ENCODE measurements at regions not wholly inside any gene's neighbourhood (a gene's known extent, or its start where the extent isn't known, plus 50 kb on each side); places are given as distances from the start of the nearest gene placed in this dataset.

- DNase-seq (ENCODE audit: low spot score) = no peak
These were observed 510.5 kb upstream of the TBX3 start for GRCh38 chr12:115194448-115194847.

DNA sequence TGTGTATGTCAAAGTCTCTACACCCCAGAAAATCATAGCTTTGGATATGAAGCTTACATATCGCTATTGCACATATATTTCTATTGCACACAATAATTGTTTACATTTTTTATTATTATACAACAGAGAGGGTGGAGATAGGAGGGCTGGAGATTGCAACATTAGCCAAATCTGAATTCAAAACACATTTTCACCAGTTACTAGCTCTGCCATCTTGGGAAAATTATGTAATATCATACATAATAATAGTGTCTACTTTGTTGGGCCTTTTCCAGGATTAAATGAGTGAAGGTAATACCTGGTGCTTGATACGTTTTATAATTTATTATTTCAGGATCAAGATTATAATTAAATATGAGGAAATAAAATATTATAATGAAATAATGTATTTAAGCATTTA is 507.4 kb upstream of the TBX3 start:
- DNase-seq (ENCODE audit: low spot score) = no peak

DNA sequence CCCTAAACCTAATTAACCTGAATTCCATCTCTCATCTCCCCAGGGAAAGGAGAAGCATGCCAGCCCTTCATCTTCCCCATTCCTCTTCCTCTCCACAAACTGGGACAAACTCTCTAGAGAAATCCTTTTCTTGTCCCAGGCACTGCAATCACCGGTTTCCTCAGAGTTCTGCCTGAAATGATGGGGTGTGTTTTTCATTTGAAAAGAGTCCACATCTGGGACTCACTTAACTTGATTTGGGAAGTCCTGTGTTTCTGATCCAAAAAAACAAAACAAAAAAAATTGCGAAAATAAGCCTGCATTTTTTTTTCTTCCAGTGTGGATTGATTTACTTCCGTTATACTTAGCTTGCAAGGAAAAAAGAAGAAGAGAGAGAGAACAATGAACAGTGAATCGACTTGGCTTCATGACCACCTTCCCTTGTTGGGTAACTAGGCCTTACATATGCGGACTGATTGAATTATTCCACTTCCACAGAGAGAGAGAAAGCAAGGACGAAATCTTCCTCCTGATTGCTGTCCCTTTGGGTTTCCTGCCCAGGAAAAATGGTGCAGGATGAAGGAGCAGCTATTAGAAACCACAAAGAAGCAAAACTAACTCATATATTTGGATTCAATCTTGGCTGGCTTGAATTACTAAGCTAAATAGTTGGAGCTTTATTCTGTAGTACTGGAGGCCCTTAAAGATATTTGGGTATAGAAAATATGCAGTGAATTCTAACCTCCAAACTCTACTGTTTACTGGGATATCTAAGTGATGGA is 506.2 kb upstream of the TBX3 start:
- DNase-seq (ENCODE audit: low spot score) = no peak

DNA sequence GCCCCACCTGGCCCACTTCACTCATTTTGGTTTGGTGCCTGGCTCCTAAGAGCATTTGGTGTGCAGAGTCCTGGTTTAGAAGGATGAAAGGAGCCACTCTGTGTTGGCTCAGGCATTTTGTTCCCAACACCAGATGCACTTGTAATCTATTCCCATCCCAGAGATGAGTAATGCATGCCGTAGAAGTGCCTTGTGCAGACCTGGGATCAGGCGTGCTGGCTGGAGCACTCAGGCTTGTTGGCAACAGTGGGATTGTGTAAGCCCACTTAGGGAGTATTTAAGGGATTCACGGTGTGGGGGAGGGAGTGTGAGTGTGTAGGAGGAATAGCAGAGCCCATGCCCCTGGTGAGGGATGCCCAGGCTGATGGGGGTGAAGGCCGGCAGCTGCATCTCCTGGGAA is 501.5 kb upstream of the TBX3 start:
- DNase-seq (ENCODE audit: low spot score) = no peak

- DNase-seq (ENCODE audit: low spot score) = no peak
These were observed 499.8 kb upstream of the TBX3 start for GRCh38 chr12:115183752-115184151.

GRCh38 chr12:115177899-115178298 is 493.9 kb upstream of the TBX3 start:
- no peak for DNase-seq (ENCODE audit: low spot score)

- no peak for DNase-seq (ENCODE audit: low spot score)
These were observed 492.9 kb upstream of the TBX3 start for GRCh38 chr12:115176741-115177400.

GRCh38 chr12:115174920-115175319 is 490.9 kb upstream of the TBX3 start:
- no peak for DNase-seq (ENCODE audit: low spot score)

- no peak for DNase-seq (ENCODE audit: low spot score)
These were observed 488.5 kb upstream of the TBX3 start for GRCh38 chr12:115172521-115172920.

DNA sequence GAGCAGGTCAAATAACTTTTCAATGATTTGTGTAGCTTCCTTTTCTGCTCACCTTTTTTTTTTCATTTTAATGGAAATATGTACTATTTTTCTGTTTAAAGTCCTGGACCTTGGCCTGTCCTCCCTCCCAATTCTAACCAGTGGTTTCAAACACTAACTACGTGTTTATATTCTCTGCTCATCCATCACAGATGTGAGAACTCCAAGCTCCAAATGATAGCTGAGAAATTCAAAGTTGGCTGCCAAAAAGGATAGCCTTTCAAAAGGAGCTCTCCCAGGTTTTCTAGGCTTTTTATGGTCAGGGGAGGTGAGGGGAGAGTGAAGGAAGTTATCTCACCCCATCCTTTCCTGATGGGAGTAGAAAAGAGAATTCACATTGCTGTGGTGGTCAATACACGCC is 486.0 kb upstream of the TBX3 start:
- no peak for DNase-seq (ENCODE audit: low spot score)

GRCh38 chr12:115166698-115167315 is 482.8 kb upstream of the TBX3 start:
- no peak for DNase-seq (ENCODE audit: low spot score)

DNA sequence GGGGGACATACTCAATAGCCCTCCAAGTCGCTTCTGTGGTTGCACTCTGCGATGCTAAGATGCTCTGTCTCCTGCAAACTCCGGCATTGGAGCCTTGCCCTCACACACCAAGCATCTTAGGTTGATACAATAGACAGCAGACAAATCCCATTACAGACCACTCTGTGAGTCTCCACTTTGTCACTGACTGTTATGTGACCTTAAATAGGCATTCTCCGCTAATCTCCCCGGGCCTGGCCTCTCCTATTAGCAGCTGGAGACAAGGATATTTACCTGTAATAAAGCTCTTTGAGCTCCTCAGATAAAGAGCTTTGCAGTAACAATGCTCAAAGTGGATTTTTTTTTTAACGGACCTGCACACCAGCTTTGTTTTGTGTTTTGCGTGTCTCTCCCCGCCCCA is 479.7 kb upstream of the TBX3 start:
- DNase-seq (ENCODE audit: low spot score) = no peak

- DNase-seq (ENCODE audit: low spot score) = no peak
These were observed 476.5 kb upstream of the TBX3 start for GRCh38 chr12:115160271-115161128.

- DNase-seq (ENCODE audit: low spot score) = no peak
These were observed 474.8 kb upstream of the TBX3 start for GRCh38 chr12:115158816-115159215.

DNA sequence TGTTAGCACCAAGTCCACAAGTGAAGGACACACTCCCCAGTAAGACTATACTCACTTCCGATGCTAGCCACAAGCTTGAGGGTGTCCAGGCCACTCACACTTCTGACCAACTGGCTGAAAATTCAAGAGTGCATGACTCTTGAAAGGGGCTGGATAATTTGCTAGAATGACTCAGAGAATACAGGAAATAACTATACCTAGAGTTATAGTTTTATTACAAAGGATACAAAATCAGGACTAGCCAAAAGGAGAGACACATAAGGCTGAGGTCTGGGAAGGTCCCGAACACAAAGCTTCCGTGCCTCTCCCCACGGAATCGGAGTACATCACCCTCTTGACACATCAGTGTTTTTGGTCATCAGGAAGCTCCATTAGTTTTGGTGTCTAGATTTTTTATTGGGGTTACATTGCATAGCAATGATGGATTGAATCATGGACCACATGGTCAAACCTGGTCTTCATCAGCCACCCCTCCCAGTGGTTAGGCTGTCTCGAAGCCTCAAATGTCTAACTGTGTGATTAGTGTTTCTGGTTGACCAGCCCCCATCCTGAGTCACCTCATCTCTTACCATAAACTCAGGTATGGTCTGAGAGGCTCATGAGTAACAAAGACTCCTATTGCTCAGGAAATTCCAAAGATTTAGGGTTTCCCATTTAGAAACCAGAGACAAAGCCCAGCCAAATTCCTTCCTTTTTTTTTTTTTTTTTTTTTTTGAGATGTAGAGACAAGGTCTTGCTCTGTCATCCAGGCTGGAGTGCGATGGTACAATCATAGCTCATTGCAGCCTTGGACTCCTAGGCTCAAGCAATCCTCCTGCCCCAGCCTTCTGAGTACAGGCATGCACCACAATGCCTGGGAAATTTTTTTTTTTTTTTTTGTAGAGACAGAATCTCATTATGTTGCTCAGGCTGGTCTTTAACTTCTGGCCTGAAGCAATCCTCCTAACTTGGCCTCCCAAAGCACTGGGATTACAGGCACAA is 472.0 kb upstream of the TBX3 start:
- no peak for DNase-seq (ENCODE audit: low spot score)

- no peak for DNase-seq (ENCODE audit: low spot score)
These were observed 465.9 kb upstream of the TBX3 start for GRCh38 chr12:115149685-115150378.

DNA sequence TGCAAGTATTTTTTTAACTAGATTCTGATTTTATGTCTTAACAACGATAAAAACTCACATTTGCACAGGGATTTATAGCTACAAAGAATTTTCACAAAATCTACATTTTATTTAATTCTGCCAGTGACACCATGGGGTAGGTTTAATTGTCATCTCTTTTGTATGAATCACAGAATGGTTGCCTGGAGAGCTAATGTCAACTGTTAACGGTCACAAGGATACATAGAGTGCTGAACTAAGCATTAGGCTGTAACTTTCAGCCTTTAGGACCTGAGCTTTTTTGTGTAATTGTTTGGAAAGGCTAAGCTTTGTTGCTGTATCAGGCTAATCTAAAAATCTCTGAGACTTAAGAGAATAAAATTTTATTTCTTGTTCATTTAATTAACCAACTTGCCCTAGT is 465.3 kb upstream of the TBX3 start:
- no peak for DNase-seq (ENCODE audit: low spot score)

- no peak for DNase-seq (ENCODE audit: low spot score)
These were observed 463.9 kb upstream of the TBX3 start for GRCh38 chr12:115147916-115148315.

DNA sequence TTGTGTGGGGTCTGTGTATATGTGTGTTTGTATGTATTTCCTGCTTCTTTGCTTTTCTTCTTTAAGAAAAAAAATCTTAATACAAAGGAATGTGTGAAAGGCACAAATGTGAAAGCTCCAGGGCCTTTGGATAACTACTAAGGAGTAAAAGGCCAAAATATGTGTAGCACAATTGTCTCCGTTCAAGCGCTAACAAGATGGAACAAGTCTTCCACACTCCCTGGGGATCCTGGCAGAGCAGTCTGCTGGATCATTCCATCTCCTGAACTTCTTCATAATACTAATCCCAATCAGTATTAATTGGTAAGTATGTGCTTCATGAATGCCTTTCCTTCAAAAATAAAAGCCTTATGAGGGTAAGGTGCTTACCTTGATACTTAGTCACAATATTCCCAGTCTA is 462.5 kb upstream of the TBX3 start:
- no peak for DNase-seq (ENCODE audit: low spot score)

- DNase-seq (ENCODE audit: low spot score) = no peak
These were observed 460.4 kb upstream of the TBX3 start for GRCh38 chr12:115144425-115144824.

Data from mesenteric fat pad (tissue), 1 donor.